Skeletal muscle cell (primary cell): ENCODE measurements at regions not wholly inside any gene's neighbourhood (a gene's known extent, or its start where the extent isn't known, plus 50 kb on each side); places are given as distances from the start of the nearest gene placed in this dataset.
"Not testable (repeated sequence)": the region's sequence is repeated elsewhere in the genome, so short reads cannot be mapped to it uniquely, and the experiment has no call there.

Experiments
- DNase-seq: peaks from one replicate; pipeline ENCODE4 v3.0.0-alpha.2; 2010; ENCODE audit warnings: low read depth
- H3K4me3 ChIP-seq: 2 replicates; pipeline ENCODE4 v1.5.1; 2011; ENCODE audit warnings: low read depth, mild to moderate bottlenecking, control low read depth, low read length, moderate library complexity

GRCh38 chr13:33637978-33638743, 179.8 kb upstream of the RFC3 start:
- no peak overlapping the region for H3K4me3 ChIP-seq
- no peak for DNase-seq

DNA sequence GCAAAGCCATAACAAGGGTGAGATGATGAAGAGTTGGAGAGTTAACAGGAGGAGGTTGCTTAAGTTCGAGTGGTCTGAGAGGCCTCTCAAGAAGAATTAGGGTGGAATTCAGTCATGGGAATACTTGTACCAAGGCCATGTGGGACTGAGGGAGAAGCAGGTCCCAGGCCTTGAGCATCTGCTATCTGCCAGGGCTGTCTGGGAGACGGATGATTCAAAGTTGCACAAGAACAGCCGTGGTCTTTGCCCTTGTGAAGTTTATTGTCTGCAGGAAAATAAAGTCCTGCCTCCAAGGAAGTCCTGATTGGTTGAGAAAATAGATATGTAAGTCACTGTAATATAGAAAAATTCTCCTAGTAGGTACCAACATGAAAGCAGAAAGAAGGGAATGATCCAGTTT, 178.8 kb upstream of the RFC3 start:
- peak; percentile 90 for DNase-seq
- no peak overlapping the region for H3K4me3 ChIP-seq

GRCh38 chr13:33639626-33640080, 178.3 kb upstream of the RFC3 start:
- no peak overlapping the region for H3K4me3 ChIP-seq
- no peak for DNase-seq

GRCh38 chr13:33640832-33641231, 177.1 kb upstream of the RFC3 start:
- no peak overlapping the region for H3K4me3 ChIP-seq
- no peak for DNase-seq

GRCh38 chr13:33642374-33643065, 175.4 kb upstream of the RFC3 start:
- H3K4me3 ChIP-seq, result no peak overlapping the region
- DNase-seq, result peak; percentile 71

DNA sequence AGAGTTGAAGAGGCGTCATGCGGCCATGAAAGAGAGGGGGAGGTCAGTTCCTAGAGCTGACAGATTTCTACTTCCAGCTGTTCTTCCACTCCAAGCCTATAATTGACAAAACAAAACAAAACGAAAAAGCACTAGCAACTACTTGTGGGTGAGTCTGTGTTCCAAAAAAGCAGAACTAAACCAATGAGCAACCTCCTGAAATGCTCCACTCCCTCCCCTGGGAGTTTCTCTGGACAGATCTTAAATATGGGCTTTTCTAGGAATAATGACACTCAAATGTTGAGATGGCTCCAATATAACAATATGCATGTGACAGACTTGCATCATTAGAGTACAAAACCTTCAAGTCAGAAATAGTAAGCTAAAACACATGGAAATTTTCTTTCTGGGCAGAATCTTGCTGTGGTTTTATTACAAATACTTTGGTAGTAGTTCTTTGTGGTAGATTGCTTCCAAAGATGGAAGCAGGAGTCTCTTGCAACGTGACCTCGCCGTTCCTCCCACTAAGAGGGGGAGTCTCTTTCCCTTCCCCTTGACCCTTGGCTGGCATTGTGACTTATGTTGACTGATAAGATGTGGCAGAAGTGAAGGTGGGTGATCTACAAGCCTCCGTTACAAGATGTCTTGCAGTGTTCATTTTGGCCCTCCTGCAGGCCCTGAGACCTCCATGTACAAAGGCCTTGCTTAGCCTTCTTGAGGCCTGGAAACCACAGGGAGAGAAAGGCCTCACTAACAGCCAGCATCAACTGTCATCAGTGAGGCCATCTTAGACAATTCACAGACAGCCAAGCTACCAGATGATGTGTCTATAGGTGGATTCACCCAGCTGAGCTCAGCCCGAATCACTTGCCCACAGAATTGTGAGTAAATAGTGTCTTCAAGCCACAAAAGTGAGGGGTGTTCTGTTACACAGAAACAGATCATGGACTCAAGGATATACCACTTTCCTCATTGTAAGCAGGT, 173.1 kb upstream of the RFC3 start:
- H3K4me3 ChIP-seq, result no peak overlapping the region
- no peak for DNase-seq

GRCh38 chr13:33645591-33646554, 172.1 kb upstream of the RFC3 start:
- DNase-seq, result no peak
- no peak overlapping the region for H3K4me3 ChIP-seq

GRCh38 chr13:33649212-33649878, 168.6 kb upstream of the RFC3 start:
- H3K4me3 ChIP-seq, result no peak overlapping the region
- no peak for DNase-seq

DNA sequence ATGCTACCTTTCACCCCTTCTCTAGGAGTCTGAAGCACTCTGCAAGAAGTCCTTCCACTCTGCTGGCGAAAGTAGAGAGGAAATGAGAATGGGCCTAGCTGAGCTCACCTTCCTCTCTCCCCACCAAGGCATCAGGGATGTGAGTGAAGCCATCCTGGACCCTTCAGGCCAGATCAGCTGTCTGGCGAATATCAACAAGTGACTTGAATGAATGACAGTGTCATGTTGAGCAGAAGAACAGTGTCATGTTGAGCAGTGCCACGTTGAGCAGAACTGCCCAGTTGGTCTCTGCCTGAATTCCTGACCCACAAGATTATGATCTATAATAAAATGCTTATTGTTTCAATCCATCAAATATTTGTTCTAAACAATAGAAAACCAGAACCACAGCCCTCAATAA, 166.2 kb upstream of the RFC3 start:
- H3K4me3 ChIP-seq, result no peak overlapping the region
- DNase-seq, result no peak

DNA sequence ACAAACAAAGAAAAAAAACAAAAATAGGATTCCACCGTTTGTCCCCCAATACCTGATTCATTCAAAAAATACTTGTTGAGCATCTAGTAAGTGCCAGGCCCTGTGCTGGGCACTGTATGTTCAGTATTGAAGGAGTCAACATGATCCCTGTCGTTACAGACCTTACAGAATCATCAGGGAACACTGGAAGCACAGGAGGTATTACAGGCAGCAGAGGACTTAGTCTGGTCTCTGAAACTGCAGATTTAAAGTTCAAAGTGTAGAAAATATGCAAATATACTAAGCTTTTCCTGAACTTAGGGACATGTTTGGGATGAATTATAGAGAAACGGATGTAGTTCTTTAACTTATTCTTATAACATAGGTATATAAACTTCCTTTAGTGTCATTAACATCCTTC, 160.7 kb upstream of the RFC3 start:
- no peak for DNase-seq

DNA sequence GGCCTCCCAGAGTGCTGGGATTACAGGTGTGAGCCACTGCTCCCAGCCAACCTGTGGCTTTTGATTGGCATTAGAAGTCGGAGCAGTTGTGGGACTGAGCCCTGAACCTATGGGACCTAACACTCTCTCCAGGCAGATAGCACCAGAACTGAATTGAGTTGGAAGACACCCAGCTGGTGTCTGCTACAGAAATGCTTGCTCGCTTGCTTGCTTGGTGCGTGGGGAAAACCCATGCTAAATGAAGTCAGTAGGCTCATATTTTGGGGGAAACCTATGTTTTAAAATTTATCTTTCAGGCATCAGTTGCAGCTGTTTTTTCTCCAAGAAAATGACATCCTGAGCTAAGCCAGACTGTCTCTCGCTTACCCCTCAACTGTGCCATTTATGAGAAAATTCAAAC, 158.5 kb upstream of the RFC3 start:
- no peak for DNase-seq
- H3K4me3 ChIP-seq, result no peak overlapping the region

More for the DNA sequence above, 160.7 kb upstream of the RFC3 start:
- H3K4me3 ChIP-seq, result no peak overlapping the region

GRCh38 chr13:33659894-33660293, 158.1 kb upstream of the RFC3 start:
- no peak overlapping the region for H3K4me3 ChIP-seq
- no peak for DNase-seq

DNA sequence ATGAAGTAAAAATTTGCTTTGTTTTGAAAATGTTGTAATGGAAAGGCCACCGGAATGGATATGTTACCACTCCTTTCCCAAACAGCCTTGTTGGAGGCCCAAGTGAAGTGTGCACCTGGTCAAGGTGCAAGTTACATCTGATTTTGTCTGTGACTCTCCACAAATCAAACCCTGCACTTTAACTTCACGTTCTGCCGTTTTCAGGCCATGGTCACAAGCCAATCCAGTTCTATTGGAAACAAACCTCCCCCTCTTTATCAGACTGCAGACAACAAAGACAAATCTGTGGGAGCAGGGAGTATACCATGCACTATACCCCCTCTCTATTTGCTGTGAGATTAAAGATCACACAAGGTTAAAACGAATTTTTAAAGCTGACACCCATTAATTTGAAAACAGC, 155.6 kb upstream of the RFC3 start:
- no peak overlapping the region for H3K4me3 ChIP-seq
- no peak for DNase-seq

DNA sequence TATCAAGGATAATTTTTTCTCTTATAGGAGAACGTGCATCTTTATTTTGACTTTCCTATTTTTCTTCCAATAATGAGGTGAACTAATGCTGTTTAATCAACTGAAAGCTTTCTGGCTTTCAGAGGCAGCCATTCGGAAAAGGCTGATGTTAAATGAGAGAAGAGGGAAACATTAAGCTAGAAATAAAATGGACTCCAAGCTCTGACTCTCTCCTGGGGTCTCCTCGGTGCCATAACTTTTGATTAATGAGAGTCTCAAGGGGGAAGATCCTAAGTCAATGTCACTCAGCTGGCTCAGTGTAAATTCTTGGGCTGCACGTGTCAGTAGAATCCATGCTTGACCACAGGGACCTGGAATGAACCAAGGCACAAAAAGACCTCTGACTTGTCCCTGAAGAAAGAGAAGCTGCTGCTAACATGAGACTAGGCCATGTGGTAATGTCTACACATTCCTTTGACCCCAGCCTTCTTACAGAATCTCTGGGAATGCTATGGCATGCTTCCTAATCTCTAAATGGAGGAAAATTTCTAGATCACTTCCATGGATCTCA, 152.2 kb upstream of the RFC3 start:
- no peak overlapping the region for H3K4me3 ChIP-seq
- no peak for DNase-seq

GRCh38 chr13:33671560-33671959, 146.4 kb upstream of the RFC3 start:
- no peak overlapping the region for H3K4me3 ChIP-seq
- DNase-seq, result no peak

DNA sequence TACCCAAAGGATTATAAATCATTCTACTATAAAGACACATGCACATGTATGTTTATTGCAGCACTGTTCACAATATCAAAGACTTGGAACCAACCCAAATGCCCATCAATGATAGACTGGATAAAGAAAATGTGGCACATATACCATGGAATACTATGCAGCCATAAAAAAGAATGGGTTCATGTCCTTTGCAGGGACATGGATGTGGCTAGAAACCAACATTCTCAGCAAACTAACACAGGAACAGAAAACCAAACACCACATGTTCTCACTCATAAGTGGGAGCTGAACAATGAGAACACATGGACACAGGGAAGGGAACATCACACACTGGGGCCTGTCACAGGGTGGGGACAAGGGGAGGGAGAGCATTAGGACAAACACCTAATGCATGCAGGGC, 145.9 kb upstream of the RFC3 start:
- not testable (repeated sequence) for H3K4me3 ChIP-seq, DNase-seq

DNA sequence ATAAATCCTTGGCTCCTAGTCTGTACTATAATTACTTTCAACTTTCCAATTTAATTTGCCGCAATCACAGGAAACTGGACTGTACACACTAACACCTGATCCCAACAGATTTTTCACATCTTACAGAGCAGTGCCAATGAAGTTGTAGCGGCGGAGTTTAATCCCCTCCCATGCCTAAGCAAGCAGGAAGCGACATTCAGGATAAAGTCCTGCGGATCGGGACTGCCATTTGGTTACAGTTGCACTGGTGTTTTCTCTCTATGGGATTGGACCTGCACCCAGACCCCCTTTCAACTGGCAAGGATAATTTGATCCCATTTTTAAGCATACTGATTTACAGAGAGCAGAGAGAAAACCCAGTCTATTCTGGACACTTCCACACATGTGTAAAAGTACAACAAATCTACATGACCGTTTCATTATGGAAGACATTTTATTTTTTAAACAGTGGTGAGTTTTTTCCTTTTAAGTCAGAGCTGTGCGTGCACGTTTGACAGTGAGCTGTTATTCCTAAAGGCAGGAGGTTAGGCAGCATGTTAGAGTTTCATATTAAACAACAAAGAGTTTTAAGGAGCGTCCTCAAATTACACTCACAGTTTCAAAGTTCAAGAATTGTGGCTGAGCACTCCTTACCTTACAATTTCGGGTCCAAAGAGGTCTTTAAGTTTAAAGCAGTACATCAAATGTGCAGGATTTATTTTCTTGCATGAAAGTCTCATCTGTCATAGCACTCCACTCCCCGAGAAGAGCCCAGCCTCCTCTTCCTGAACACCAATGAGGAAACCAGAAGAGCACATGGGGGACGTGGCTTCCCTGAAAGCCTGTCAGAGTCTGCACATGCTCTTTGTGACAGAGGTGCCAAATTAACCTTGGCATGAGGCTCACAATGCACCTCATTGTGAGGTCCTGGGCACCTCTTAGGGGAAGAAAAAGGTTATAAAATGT, 141.6 kb upstream of the RFC3 start:
- peak overlapping the region; percentile 23 for H3K4me3 ChIP-seq
- peak; percentile 18 for DNase-seq
